Panc1 (cell line): ENCODE measurements at regions not wholly inside any gene's neighbourhood (a gene's known extent, or its start where the extent isn't known, plus 50 kb on each side); places are given as distances from the start of the nearest gene placed in this dataset.

Experiments used
- ATAC-seq: fragments of 200-7000 bp; cut with Tn5 transposase; 2 replicates; pipeline ENCODE4 v1.9.1; 2020; ENCODE audit warnings: mild to moderate bottlenecking, moderate library complexity
- BruUV-seq: library from RNA; stranded (reverse); fragments of 400-500 nt; replicated peaks from 2 replicates; lab custom pipeline; 2021; lab: Mats Ljungman, UMichigan
- CTCF ChIA-PET: fragments of 300-600 bp; sonication (Branson Sonifier 250); formaldehyde crosslinking; loops from one replicate; lab custom pipeline; 2022; ENCODE audit warnings: antibody characterized with exemption; lab: Charles Lee
- POLR2A ChIA-PET: fragments of 300-600 bp; sonication (Branson Sonifier 250); formaldehyde crosslinking; loops from one replicate; lab custom pipeline; 2022; ENCODE audit warnings: antibody characterized with exemption; lab: Charles Lee
- DNase-seq: peaks from one replicate; pipeline ENCODE4 v3.0.0-alpha.2; 2010; ENCODE audit warnings: low read depth, low spot score
- H3K27ac ChIP-seq: 2 replicates; pipeline ENCODE4 v1.5.1; 2011; ENCODE audit warnings: mild to moderate bottlenecking, low read length, inconsistent platforms
- H3K27me3 ChIP-seq: fragments of 200-500 bp; sonication (Bioruptor generic); 2 replicates; pipeline ENCODE4 v1.6.0; 2014; ENCODE audit warnings: low read length, inconsistent platforms; ENCODE audit not compliant: control insufficient read depth, insufficient read depth
- H3K36me3 ChIP-seq: fragments of 200-500 bp; sonication (Bioruptor generic); 2 replicates; pipeline ENCODE4 v1.5.1; 2014; ENCODE audit warnings: inconsistent platforms, mild to moderate bottlenecking, low read length, moderate library complexity; ENCODE audit not compliant: control insufficient read depth, insufficient read depth
- H3K4me1 ChIP-seq: 2 replicates; pipeline ENCODE4 v1.5.1; 2011; ENCODE audit warnings: inconsistent platforms, mild to moderate bottlenecking, low read length, moderate library complexity; ENCODE audit not compliant: control insufficient read depth, insufficient read depth
- H3K4me3 ChIP-seq, 2 experiments: 2 replicates each; pipeline ENCODE4 v1.5.1; 2011 to 2012; ENCODE audit warnings: low read depth in 2 of 2, low read length in 2 of 2, mild to moderate bottlenecking in 2 of 2, inconsistent platforms in 1 of 2, moderate library complexity in 1 of 2
- H3K9me3 ChIP-seq: fragments of 200-500 bp; sonication (Bioruptor generic); 2 replicates; pipeline ENCODE4 v1.5.1; 2014; ENCODE audit warnings: low read depth, mild to moderate bottlenecking, inconsistent platforms, low read length, moderate library complexity; ENCODE audit not compliant: control insufficient read depth, insufficient read depth
- CTCF ChIP-seq: fragments of 450-650 bp; IDR thresholded peaks from 2 replicates; pipeline ENCODE4 v1.5.1; 2017; ENCODE audit warnings: mild to moderate bottlenecking
- POLR2AphosphoS5 ChIP-seq: IDR thresholded peaks from 2 replicates; pipeline ENCODE4 v1.6.1; 2012; ENCODE audit warnings: mild to moderate bottlenecking, low read depth, low read length, moderate library complexity
- SIN3A ChIP-seq: IDR thresholded peaks from 2 replicates; pipeline ENCODE4 v1.6.1; 2012; ENCODE audit warnings: low read depth, mild to moderate bottlenecking, low read length, moderate library complexity, borderline replicate concordance; ENCODE audit not compliant: insufficient read depth
- TCF7L2 ChIP-seq: IDR thresholded peaks from 2 replicates; pipeline ENCODE4 v1.6.1; 2011; ENCODE audit warnings: mild to moderate bottlenecking, low read depth, low read length, inconsistent platforms
- in situ Hi-C: cut with HindIII; loops from 2 replicates; pipeline ENCODE4 v1.10.0; 2016; ENCODE audit warnings: low sequenced_read_pairs, low pct_unique_long_range_greater_than_20kb
- intact Hi-C: fragments of 100-400 bp; cut with micrococcal nuclease; formaldehyde crosslinking; loops from one replicate; pipeline ENCODE4 v1.10.0; 2022; ENCODE audit not compliant: unreplicated experiment
- TF ChIP-seq, protein P1 (sequence below), 2 experiments: IDR thresholded peaks; 2 replicates each; pipeline ENCODE4 v1.6.1; 2011 to 2012; ENCODE audit warnings: low read depth in 2 of 2, control low read depth in 1 of 2, low read length in 1 of 2, mild to moderate bottlenecking in 1 of 2, moderate library complexity in 1 of 2; ENCODE audit not compliant: insufficient read depth in 1 of 2

GRCh38 chr3:118011910-118012309 lies 1022.7 kb downstream of the IGSF11 start:
- TF ChIP-seq TCF7L2 (no peak), POLR2AphosphoS5 (no peak), SIN3A (no peak), CTCF (no peak)
- TF ChIP-seq, protein P1, sequence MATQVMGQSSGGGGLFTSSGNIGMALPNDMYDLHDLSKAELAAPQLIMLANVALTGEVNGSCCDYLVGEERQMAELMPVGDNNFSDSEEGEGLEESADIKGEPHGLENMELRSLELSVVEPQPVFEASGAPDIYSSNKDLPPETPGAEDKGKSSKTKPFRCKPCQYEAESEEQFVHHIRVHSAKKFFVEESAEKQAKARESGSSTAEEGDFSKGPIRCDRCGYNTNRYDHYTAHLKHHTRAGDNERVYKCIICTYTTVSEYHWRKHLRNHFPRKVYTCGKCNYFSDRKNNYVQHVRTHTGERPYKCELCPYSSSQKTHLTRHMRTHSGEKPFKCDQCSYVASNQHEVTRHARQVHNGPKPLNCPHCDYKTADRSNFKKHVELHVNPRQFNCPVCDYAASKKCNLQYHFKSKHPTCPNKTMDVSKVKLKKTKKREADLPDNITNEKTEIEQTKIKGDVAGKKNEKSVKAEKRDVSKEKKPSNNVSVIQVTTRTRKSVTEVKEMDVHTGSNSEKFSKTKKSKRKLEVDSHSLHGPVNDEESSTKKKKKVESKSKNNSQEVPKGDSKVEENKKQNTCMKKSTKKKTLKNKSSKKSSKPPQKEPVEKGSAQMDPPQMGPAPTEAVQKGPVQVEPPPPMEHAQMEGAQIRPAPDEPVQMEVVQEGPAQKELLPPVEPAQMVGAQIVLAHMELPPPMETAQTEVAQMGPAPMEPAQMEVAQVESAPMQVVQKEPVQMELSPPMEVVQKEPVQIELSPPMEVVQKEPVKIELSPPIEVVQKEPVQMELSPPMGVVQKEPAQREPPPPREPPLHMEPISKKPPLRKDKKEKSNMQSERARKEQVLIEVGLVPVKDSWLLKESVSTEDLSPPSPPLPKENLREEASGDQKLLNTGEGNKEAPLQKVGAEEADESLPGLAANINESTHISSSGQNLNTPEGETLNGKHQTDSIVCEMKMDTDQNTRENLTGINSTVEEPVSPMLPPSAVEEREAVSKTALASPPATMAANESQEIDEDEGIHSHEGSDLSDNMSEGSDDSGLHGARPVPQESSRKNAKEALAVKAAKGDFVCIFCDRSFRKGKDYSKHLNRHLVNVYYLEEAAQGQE (IDR thresholded peaks at IDR 0.05; ENCODE audit: insufficient read depth in 1 of 2, low read depth in 2 of 2, low read length in 1 of 2): no peak
- ATAC-seq: no peak
- in situ Hi-C loops: no loop called here

GRCh38 chr3:118029049-118029448 lies 1005.6 kb downstream of the IGSF11 start:
- no peak for DNase-seq
- Histone ChIP-seq H3K27me3 (no peaks in the 10 kb centered on the region), H3K27ac (no peak overlapping the region), H3K4me1 (no peaks in the 10 kb centered on the region), H3K36me3 (no peaks in the 10 kb centered on the region), H3K4me3 (no peak overlapping the region), H3K9me3 (peaks cover 13% of the 10 kb centered on the region; the same call in 1 of the 2 replicates)
- TF ChIP-seq CTCF (no peak), POLR2AphosphoS5 (no peak), TCF7L2 (no peak), SIN3A (no peak)
- TF ChIP-seq, protein P1 (IDR thresholded peaks at IDR 0.05; ENCODE audit: insufficient read depth in 1 of 2, low read depth in 2 of 2, low read length in 1 of 2): no peak
- no peak for ATAC-seq
- in situ Hi-C loops: no loop called here
- intact Hi-C loops: no loop called here
- ChIA-PET CTCF (no interaction called here), POLR2A (no interaction called here)
- BruUV-seq: no TSS peak

More at GRCh38 chr3:118011910-118012309, 1022.7 kb downstream of the IGSF11 start:
- ChIA-PET POLR2A (no interaction called here), CTCF (no interaction called here)
- Histone ChIP-seq H3K36me3 (no peaks in the 10 kb centered on the region), H3K27me3 (no peaks in the 10 kb centered on the region), H3K27ac (no peak overlapping the region), H3K9me3 (no peaks in the 10 kb centered on the region), H3K4me1 (no peaks in the 10 kb centered on the region), H3K4me3 (no peak overlapping the region)
- intact Hi-C loops: no loop called here
- no peak for DNase-seq
- BruUV-seq: no TSS peak
